Endodermal cell (in vitro differentiated cells): ENCODE measurements at regions not wholly inside any gene's neighbourhood (a gene's known extent, or its start where the extent isn't known, plus 50 kb on each side); places are given as distances from the start of the nearest gene placed in this dataset.

Experiments
- DNase-seq: peaks from one replicate; pipeline ENCODE4 v3.0.0-alpha.2; 2017
- H3K27ac ChIP-seq: 2 replicates; pipeline ENCODE4 v1.5.1; 2013; ENCODE audit warnings: mild to moderate bottlenecking, low read depth, low read length, moderate library complexity
- H3K27me3 ChIP-seq: 2 replicates; pipeline ENCODE4 v1.6.1; 2013; ENCODE audit warnings: mild to moderate bottlenecking, low read length, moderate library complexity; ENCODE audit not compliant: insufficient read depth, control insufficient read depth, poor library complexity, severe bottlenecking
- H3K36me3 ChIP-seq: 2 replicates; pipeline ENCODE4 v1.7.0; 2013; ENCODE audit warnings: mild to moderate bottlenecking, low read length, moderate library complexity; ENCODE audit not compliant: control insufficient read depth, insufficient read depth
- H3K4me1 ChIP-seq: one replicate; pipeline ENCODE4 v1.7.0; 2013; ENCODE audit warnings: low read length; ENCODE audit not compliant: control insufficient read depth, insufficient read depth
- H3K4me3 ChIP-seq: 2 replicates; pipeline ENCODE4 v1.5.1; 2013; ENCODE audit warnings: mild to moderate bottlenecking, low read length, moderate library complexity
- H3K9ac ChIP-seq: 2 replicates; pipeline ENCODE4 v1.6.1; 2013; ENCODE audit warnings: mild to moderate bottlenecking, low read length, moderate library complexity; ENCODE audit not compliant: poor library complexity, severe bottlenecking; ENCODE audit errors: extremely low read depth
- H3K9me3 ChIP-seq: 2 replicates; pipeline ENCODE4 v1.6.1; 2013; ENCODE audit warnings: mild to moderate bottlenecking, low read length, moderate library complexity; ENCODE audit not compliant: control insufficient read depth
- H3K27ac Mint-ChIP-seq: 2 replicates; pipeline ENCODE4 v1.8.0; 2020; ENCODE audit warnings: mixed read lengths
- H3K27me3 Mint-ChIP-seq: 2 replicates; pipeline ENCODE4 v1.8.0; 2021; ENCODE audit warnings: mild to moderate bottlenecking, mixed read lengths; ENCODE audit not compliant: insufficient read depth
- H3K36me3 Mint-ChIP-seq: 2 replicates; pipeline ENCODE4 v1.8.0; 2020; ENCODE audit warnings: low read depth, mixed read lengths
- H3K4me1 Mint-ChIP-seq: 2 replicates; pipeline ENCODE4 v1.8.0; 2020; ENCODE audit warnings: mixed read lengths
- H3K4me3 Mint-ChIP-seq: 2 replicates; pipeline ENCODE4 v1.8.0; 2020; ENCODE audit warnings: mild to moderate bottlenecking, moderate library complexity, mixed read lengths
- H3K9me3 Mint-ChIP-seq: 2 replicates; pipeline ENCODE4 v1.8.0; 2020; ENCODE audit warnings: mild to moderate bottlenecking, mixed read lengths
- CTCF ChIP-seq: fragments of 200-600 bp; sonication (generic); conservative IDR thresholded peaks from 2 replicates; pipeline ENCODE4 v1.5.0; 2021; ENCODE audit warnings: antibody characterized with exemption, mild to moderate bottlenecking
- WGBS, 2 experiments: methylation state at CpG; one replicate each; pipeline versions ENCODE4 v1.1.5 to v1.1.7; 2013; ENCODE audit warnings: missing lambda C conversion rate in 2 of 2, mixed read lengths in 1 of 2; ENCODE audit not compliant: insufficient coverage in 1 of 2, insufficient read length in 1 of 2; 5-methylcytosine and 5-hydroxymethylcytosine counted together

- WGBS, 2 experiments, result 75 to 100% methylated on average over 1 of the region's 1 CpG
- H3K4me3 Mint-ChIP-seq, result no peak overlapping the region
- no peaks in the 10 kb centered on the region for H3K9me3 Mint-ChIP-seq
- DNase-seq, result no peak
- H3K27ac Mint-ChIP-seq, result no peak overlapping the region
- H3K36me3 Mint-ChIP-seq, result no peaks in the 10 kb centered on the region
- Histone ChIP-seq H3K9ac (no peak overlapping the region), H3K4me3 (no peak overlapping the region), H3K27ac (no peak overlapping the region), H3K9me3 (no peaks in the 10 kb centered on the region), H3K4me1 (no peaks in the 10 kb centered on the region), H3K36me3 (no peaks in the 10 kb centered on the region), H3K27me3 (peaks cover 48% of the 10 kb centered on the region)
- no peak for TF ChIP-seq CTCF
- H3K4me1 Mint-ChIP-seq, result peaks cover 8% of the 10 kb centered on the region
- peaks cover 6% of the 10 kb centered on the region for H3K27me3 Mint-ChIP-seq
These were observed 239.2 kb downstream of the MSRB3 start for GRCh38 chr12:65517656-65518210.

- Histone ChIP-seq H3K9ac (no peak overlapping the region), H3K4me1 (no peaks in the 10 kb centered on the region), H3K4me3 (no peak overlapping the region), H3K27me3 (peaks cover 37% of the 10 kb centered on the region), H3K9me3 (no peaks in the 10 kb centered on the region), H3K27ac (peak overlapping the region; percentile 9), H3K36me3 (no peaks in the 10 kb centered on the region)
- H3K27me3 Mint-ChIP-seq, result peaks cover 3% of the 10 kb centered on the region
- no peak overlapping the region for H3K4me3 Mint-ChIP-seq
- no peaks in the 10 kb centered on the region for H3K9me3 Mint-ChIP-seq
- peaks cover 8% of the 10 kb centered on the region for H3K4me1 Mint-ChIP-seq
- no peak for DNase-seq
- no peak overlapping the region for H3K27ac Mint-ChIP-seq
- H3K36me3 Mint-ChIP-seq, result no peaks in the 10 kb centered on the region
- no peak for TF ChIP-seq CTCF
These were observed 240.3 kb downstream of the MSRB3 start for GRCh38 chr12:65518771-65519170.

- Histone ChIP-seq H3K9me3 (no peaks in the 10 kb centered on the region), H3K4me1 (no peaks in the 10 kb centered on the region), H3K9ac (no peak overlapping the region), H3K36me3 (no peaks in the 10 kb centered on the region), H3K27ac (no peak overlapping the region), H3K27me3 (peaks cover 19% of the 10 kb centered on the region), H3K4me3 (no peak overlapping the region)
- no peak for DNase-seq
- Mint-ChIP-seq H3K9me3 (no peaks in the 10 kb centered on the region), H3K4me3 (no peak overlapping the region), H3K4me1 (peaks cover 8% of the 10 kb centered on the region), H3K27ac (no peak overlapping the region), H3K27me3 (peaks cover 3% of the 10 kb centered on the region), H3K36me3 (no peaks in the 10 kb centered on the region)
- WGBS, 2 experiments, result 86 to 100% methylated on average over 1 of the region's 1 CpG
- TF ChIP-seq CTCF, result no peak
These were observed 242.2 kb downstream of the MSRB3 start for GRCh38 chr12:65520658-65521057.
